IMR-90 (cell line): ENCODE measurements at regions not wholly inside any gene's neighbourhood (a gene's known extent, or its start where the extent isn't known, plus 50 kb on each side); places are given as distances from the start of the nearest gene placed in this dataset.
A peak's percentile ranks its signal among the peaks of the same experiment; 100 is the strongest.

Experiments
- BHLHE40 ChIP-seq: fragments of 150-350 bp; IDR thresholded peaks from 2 replicates; pipeline ENCODE4 v1.6.1; 2016; ENCODE audit warnings: mild to moderate bottlenecking, low read depth, low read length
- CEBPB ChIP-seq: IDR thresholded peaks from 2 replicates; pipeline ENCODE4 v1.6.1; 2012; ENCODE audit warnings: low read depth, low read length, improper control_type of control experiment
- POLR2A ChIP-seq: IDR thresholded peaks from 2 replicates; pipeline ENCODE4 v1.6.1; 2012; ENCODE audit warnings: mild to moderate bottlenecking, low read depth, low read length
- SMC3 ChIP-seq: fragments of 150-350 bp; IDR thresholded peaks from 2 replicates; pipeline ENCODE4 v1.6.1; 2016; ENCODE audit warnings: low read depth, mild to moderate bottlenecking, antibody characterized with exemption, low read length, moderate library complexity
- TF ChIP-seq, protein P1 (sequence below): conservative IDR thresholded peaks from 2 replicates; pipeline ENCODE4 v1.5.1; 2012; ENCODE audit warnings: mild to moderate bottlenecking, low read depth, low read length, improper control_type of control experiment

GRCh38 chr21:14864211-14865021, 200.4 kb downstream of the NRIP1 start:
- TF ChIP-seq, protein P1, sequence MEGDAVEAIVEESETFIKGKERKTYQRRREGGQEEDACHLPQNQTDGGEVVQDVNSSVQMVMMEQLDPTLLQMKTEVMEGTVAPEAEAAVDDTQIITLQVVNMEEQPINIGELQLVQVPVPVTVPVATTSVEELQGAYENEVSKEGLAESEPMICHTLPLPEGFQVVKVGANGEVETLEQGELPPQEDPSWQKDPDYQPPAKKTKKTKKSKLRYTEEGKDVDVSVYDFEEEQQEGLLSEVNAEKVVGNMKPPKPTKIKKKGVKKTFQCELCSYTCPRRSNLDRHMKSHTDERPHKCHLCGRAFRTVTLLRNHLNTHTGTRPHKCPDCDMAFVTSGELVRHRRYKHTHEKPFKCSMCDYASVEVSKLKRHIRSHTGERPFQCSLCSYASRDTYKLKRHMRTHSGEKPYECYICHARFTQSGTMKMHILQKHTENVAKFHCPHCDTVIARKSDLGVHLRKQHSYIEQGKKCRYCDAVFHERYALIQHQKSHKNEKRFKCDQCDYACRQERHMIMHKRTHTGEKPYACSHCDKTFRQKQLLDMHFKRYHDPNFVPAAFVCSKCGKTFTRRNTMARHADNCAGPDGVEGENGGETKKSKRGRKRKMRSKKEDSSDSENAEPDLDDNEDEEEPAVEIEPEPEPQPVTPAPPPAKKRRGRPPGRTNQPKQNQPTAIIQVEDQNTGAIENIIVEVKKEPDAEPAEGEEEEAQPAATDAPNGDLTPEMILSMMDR, result peak; percentile 74
- TF ChIP-seq SMC3 (peak; percentile 61), CEBPB (peak; percentile 91), POLR2A (no peak), BHLHE40 (peak; percentile 63; the same call in 1 of the 2 replicates)
